MM.1S (cell line): ENCODE measurements at regions not wholly inside any gene's neighbourhood (a gene's known extent, or its start where the extent isn't known, plus 50 kb on each side); places are given as distances from the start of the nearest gene placed in this dataset.

Source experiments
- DNase-seq: peaks from one replicate; pipeline ENCODE4 v3.0.0-alpha.2; 2015
- H2AFZ ChIP-seq: fragments of 300-600 bp; sonication (generic); 2 replicates; pipeline ENCODE4 v1.6.0; 2016; ENCODE audit warnings: antibody characterized with exemption, low read length
- H3F3A ChIP-seq: fragments of 300-600 bp; sonication (generic); 2 replicates; pipeline ENCODE4 v1.6.1; 2016; ENCODE audit warnings: mild to moderate bottlenecking, antibody characterized with exemption, low read length, moderate library complexity, mixed read lengths; ENCODE audit not compliant: insufficient read depth
- H3K27ac ChIP-seq: fragments of 300-600 bp; sonication (generic); 2 replicates; pipeline ENCODE4 v1.5.1; 2016; ENCODE audit warnings: mild to moderate bottlenecking, low read length
- H3K27me3 ChIP-seq: fragments of 300-600 bp; sonication (generic); replicated peaks from 2 replicates; pipeline ENCODE4 v1.6.0; 2016; ENCODE audit warnings: low read length; ENCODE audit not compliant: insufficient read depth
- H3K36me3 ChIP-seq: fragments of 300-600 bp; sonication (generic); replicated peaks from 2 replicates; pipeline ENCODE4 v1.6.1; 2016; ENCODE audit warnings: mild to moderate bottlenecking, low read length, mixed read lengths; ENCODE audit not compliant: insufficient read depth
- H3K4me1 ChIP-seq: fragments of 300-600 bp; sonication (generic); 2 replicates; pipeline ENCODE4 v1.6.1; 2016; ENCODE audit warnings: low read length, mixed read lengths
- H3K4me2 ChIP-seq: fragments of 300-600 bp; sonication (generic); 2 replicates; pipeline ENCODE4 v1.6.0; 2016; ENCODE audit warnings: low read depth, low read length
- H3K4me3 ChIP-seq: fragments of 300-600 bp; sonication (generic); 2 replicates; pipeline ENCODE4 v1.5.1; 2016; ENCODE audit warnings: low read length, mixed read lengths
- H3K79me2 ChIP-seq: fragments of 300-600 bp; sonication (generic); 2 replicates; pipeline ENCODE4 v1.6.1; 2016; ENCODE audit warnings: mixed run types, low read length, mixed read lengths
- H3K9ac ChIP-seq: fragments of 300-600 bp; sonication (generic); 2 replicates; pipeline ENCODE4 v1.6.1; 2016; ENCODE audit warnings: low read length, mixed read lengths
- H3K9me2 ChIP-seq: fragments of 300-600 bp; sonication (generic); replicated peaks from 2 replicates; pipeline ENCODE4 v1.6.1; 2016; ENCODE audit warnings: mild to moderate bottlenecking, low read length, mixed read lengths; ENCODE audit not compliant: insufficient read depth
- H3K9me3 ChIP-seq: fragments of 300-600 bp; sonication (generic); replicated peaks from 2 replicates; pipeline ENCODE4 v1.6.1; 2016; ENCODE audit warnings: mild to moderate bottlenecking, low read length, mixed read lengths; ENCODE audit not compliant: insufficient read depth
- H4K20me1 ChIP-seq: fragments of 300-600 bp; sonication (generic); 2 replicates; pipeline ENCODE4 v1.6.1; 2016; ENCODE audit warnings: mild to moderate bottlenecking, low read length, moderate library complexity, mixed read lengths; ENCODE audit not compliant: insufficient read depth
- CTCF ChIP-seq: fragments of 300-600 bp; sonication (generic); IDR thresholded peaks from 2 replicates; pipeline ENCODE4 v1.5.1; 2016; ENCODE audit warnings: antibody characterized with exemption, low read length, mixed read lengths
- EZH2 ChIP-seq: fragments of 300-600 bp; sonication (generic); optimal IDR thresholded peaks from 2 replicates; pipeline ENCODE3; 2017; ENCODE audit warnings: low read depth, mild to moderate bottlenecking, antibody characterized with exemption, low read length, mixed read lengths
- EZH2phosphoT487 ChIP-seq: fragments of 300-600 bp; sonication (generic); IDR thresholded peaks from 2 replicates; pipeline ENCODE4 v1.6.1; 2018; ENCODE audit warnings: antibody characterized with exemption, low read length

- TF ChIP-seq EZH2, result no peak
- TF ChIP-seq EZH2phosphoT487, result no peak
- no peak for TF ChIP-seq CTCF
- Histone ChIP-seq H3K27ac (no peak overlapping the region), H3K4me1 (no peaks in the 10 kb centered on the region), H3K9me2 (no peaks in the 10 kb centered on the region), H3K4me2 (no peak overlapping the region), H3K27me3 (no peaks in the 10 kb centered on the region), H3K9me3 (no peaks in the 10 kb centered on the region), H3F3A (no peaks in the 10 kb centered on the region), H2AFZ (no peak overlapping the region), H3K9ac (no peak overlapping the region), H3K36me3 (no peaks in the 10 kb centered on the region), H3K4me3 (no peak overlapping the region), H3K79me2 (no peaks in the 10 kb centered on the region), H4K20me1 (no peaks in the 10 kb centered on the region)
- no peak for DNase-seq
Observed at GRCh38 chr12:126883697-126884096, 1383.3 kb upstream of the TMEM132C start.

GRCh38 chr12:126889501-126889900 is 1377.5 kb upstream of the TMEM132C start:
- H2AFZ ChIP-seq, result no peak overlapping the region
- H3K9ac ChIP-seq, result no peak overlapping the region
- no peak for DNase-seq
- no peaks in the 10 kb centered on the region for H3K36me3 ChIP-seq
- H3F3A ChIP-seq, result no peaks in the 10 kb centered on the region
- no peak overlapping the region for H3K4me2 ChIP-seq
- no peaks in the 10 kb centered on the region for H3K9me3 ChIP-seq
- H3K79me2 ChIP-seq, result no peaks in the 10 kb centered on the region
- H3K4me3 ChIP-seq, result no peak overlapping the region
- H3K9me2 ChIP-seq, result no peaks in the 10 kb centered on the region
- no peak for TF ChIP-seq CTCF
- TF ChIP-seq EZH2phosphoT487, result no peak
- TF ChIP-seq EZH2, result no peak
- H3K27me3 ChIP-seq, result no peaks in the 10 kb centered on the region
- no peaks in the 10 kb centered on the region for H3K4me1 ChIP-seq
- H4K20me1 ChIP-seq, result no peaks in the 10 kb centered on the region
- H3K27ac ChIP-seq, result no peak overlapping the region

- H3F3A ChIP-seq, result no peaks in the 10 kb centered on the region
- no peak overlapping the region for H3K9ac ChIP-seq
- no peaks in the 10 kb centered on the region for H3K9me2 ChIP-seq
- H3K4me3 ChIP-seq, result no peak overlapping the region
- H3K27ac ChIP-seq, result no peak overlapping the region
- H2AFZ ChIP-seq, result no peak overlapping the region
- no peaks in the 10 kb centered on the region for H3K27me3 ChIP-seq
- H3K79me2 ChIP-seq, result no peaks in the 10 kb centered on the region
- H3K36me3 ChIP-seq, result no peaks in the 10 kb centered on the region
- H3K4me1 ChIP-seq, result no peaks in the 10 kb centered on the region
- TF ChIP-seq EZH2phosphoT487 (no peak), EZH2 (no peak), CTCF (no peak)
- no peak for DNase-seq
- H4K20me1 ChIP-seq, result no peaks in the 10 kb centered on the region
- H3K9me3 ChIP-seq, result no peaks in the 10 kb centered on the region
- H3K4me2 ChIP-seq, result no peak overlapping the region
Observed at GRCh38 chr12:126890097-126890496, 1376.9 kb upstream of the TMEM132C start.

GRCh38 chr12:126891789-126892188 is 1375.2 kb upstream of the TMEM132C start:
- H3K9ac ChIP-seq, result no peak overlapping the region
- H3K4me1 ChIP-seq, result no peaks in the 10 kb centered on the region
- no peaks in the 10 kb centered on the region for H4K20me1 ChIP-seq
- H3K36me3 ChIP-seq, result no peaks in the 10 kb centered on the region
- H3K27me3 ChIP-seq, result no peaks in the 10 kb centered on the region
- H3K79me2 ChIP-seq, result no peaks in the 10 kb centered on the region
- TF ChIP-seq CTCF (no peak), EZH2phosphoT487 (no peak), EZH2 (no peak)
- H3K9me3 ChIP-seq, result no peaks in the 10 kb centered on the region
- no peak overlapping the region for H3K4me3 ChIP-seq
- H3K27ac ChIP-seq, result no peak overlapping the region
- H3K4me2 ChIP-seq, result no peak overlapping the region
- no peak overlapping the region for H2AFZ ChIP-seq
- no peaks in the 10 kb centered on the region for H3F3A ChIP-seq
- no peaks in the 10 kb centered on the region for H3K9me2 ChIP-seq
- no peak for DNase-seq
